GM21737 (cell line): ENCODE measurements at regions not wholly inside any gene's neighbourhood (a gene's known extent, or its start where the extent isn't known, plus 50 kb on each side); places are given as distances from the start of the nearest gene placed in this dataset.
"Not testable (repeated sequence)": the region's sequence is repeated elsewhere in the genome, so short reads cannot be mapped to it uniquely, and the experiment has no call there.

ENCODE experiments used
- ATAC-seq: cut with Tn5 transposase; IDR thresholded peaks from one replicate; pipeline ENCODE4 v1.9.1; 2021; ENCODE audit warnings: mild to moderate bottlenecking, moderate library complexity; ENCODE audit not compliant: unreplicated experiment

DNA sequence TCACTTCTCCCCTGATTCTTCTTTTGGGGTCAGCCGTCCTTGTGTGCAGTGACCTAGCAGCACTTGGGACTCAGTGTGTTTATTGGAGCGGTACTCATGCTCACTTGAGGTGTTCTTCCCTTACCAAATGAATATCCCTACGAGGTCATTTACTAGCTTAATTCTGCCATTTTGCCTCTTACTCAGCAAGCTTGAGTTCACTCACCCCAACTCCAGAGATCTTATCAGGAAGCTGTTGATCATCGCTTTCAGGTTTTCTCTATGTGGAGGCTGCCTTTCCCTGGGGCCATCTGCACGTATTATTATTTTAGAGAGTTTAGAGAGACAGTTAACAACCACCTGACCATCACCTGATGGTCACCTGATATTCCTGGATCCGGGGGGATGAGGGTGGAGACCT is 1466.0 kb upstream of the GOT2 start:
- ATAC-seq: no peak

DNA sequence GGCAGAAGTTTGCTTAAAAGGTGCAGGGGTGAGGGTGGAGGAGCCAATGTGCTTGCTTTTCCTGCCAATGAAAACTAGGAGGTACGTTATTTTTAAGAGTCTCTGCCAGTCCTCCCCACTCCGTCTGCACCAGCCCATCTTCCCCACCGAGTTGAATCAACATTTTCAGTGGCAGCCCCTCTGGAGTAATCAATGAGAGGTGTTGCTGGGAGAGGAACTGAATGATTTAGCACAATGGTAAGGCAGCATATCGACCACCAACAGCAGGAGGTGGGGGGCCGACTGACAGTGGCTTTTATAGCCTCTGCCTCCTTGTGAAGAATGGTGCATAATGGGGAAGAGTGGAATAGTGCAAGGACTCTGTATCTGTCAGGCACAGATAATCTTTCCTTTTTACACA is 1465.0 kb upstream of the GOT2 start:
- no peak for ATAC-seq

DNA sequence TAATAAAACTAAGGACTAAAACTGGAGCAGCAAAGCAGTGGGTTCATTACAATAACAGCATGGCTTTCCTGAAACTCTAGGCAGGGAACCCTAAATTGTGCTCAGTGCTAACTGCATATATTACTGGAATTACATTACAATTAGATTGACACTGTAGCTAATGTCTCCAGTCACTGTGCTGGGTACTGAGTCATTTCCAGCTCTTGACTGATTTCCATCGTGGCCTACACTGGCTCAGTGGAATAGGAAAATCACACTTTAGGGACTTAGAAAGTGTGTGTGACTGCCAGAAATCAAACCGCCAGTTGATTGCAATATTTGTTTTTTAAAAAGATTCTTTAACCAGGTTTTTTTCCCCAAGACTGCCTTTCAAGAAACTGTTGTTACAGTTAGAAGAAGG is 1447.4 kb upstream of the GOT2 start:
- ATAC-seq: no peak

DNA sequence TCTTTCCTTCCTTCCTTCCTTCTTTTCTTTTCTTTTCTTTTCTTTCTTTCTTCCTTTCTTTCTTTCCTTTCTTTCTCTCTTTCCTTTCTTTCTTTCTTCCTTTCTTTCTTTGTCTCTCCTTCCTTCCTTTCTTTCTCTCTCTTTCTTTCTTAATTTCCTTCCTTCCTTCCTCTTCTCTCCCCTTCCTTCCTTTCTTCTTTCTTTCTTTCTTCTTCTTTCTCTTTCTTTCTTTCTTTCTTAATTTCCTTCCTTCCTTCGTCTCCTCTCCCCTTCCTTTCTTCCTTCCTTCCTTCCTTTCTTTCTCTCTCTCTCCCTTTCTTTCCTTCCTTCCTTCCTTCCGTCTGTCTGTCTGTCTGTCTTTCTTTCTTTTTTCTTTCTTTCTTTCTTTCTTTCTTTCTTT is 1446.5 kb upstream of the GOT2 start:
- ATAC-seq: no peak

DNA sequence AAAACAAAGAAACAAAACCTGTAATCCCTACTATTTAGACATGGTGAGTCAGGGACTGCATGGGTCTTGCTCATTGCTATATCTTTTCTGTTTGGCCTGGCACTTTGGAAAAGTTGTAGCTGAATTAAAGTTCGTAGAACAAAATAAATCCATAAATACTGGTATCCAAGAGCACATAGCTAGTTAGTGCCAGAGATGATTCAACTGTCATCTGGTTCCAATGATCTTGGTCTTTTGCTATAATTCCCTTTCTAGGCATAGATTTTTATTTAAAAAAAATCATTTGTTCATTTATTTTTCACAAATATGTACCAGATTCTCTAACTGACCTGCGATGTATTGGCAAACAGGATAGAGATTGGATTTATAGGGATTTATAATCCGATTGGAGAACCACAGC is 1436.1 kb upstream of the GOT2 start:
- no peak for ATAC-seq

DNA sequence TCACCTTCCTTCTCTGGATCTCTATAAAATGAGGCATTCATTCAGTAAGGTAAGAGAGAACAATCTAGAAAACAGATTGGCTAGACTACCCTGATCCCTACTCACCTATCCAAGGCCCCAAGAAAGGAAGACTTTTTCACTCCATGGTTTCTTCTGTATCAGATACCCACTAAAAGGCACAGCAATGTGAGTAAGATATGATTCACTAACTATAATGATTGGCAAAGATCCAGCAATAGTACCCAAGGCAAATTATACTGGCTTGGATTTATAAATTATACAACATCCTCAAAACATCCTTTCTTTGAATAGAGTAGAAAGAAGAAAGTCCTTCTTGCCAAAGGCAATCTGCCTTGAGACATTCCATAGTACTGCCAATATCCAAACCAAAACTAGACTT is 1432.0 kb upstream of the GOT2 start:
- no peak for ATAC-seq

DNA sequence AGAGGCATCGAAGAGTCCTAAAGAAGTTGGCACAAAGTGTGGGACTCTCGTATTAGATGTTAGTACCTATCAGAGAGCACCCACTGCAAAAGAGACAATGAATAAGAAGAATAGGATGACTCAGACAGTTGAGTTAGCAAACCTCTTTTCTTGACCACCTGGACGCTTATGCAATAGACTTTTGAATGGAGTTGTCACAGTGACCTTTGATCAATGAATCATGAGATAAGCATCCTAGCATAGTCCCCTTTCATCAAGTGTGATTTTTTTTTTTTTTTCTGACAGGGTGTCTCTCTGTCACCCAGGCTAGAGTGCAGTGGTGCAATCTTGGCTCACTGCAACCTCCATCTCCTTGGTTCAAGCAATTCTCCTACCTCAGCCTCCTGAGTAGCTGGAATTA is 1417.9 kb upstream of the GOT2 start:
- no peak for ATAC-seq

DNA sequence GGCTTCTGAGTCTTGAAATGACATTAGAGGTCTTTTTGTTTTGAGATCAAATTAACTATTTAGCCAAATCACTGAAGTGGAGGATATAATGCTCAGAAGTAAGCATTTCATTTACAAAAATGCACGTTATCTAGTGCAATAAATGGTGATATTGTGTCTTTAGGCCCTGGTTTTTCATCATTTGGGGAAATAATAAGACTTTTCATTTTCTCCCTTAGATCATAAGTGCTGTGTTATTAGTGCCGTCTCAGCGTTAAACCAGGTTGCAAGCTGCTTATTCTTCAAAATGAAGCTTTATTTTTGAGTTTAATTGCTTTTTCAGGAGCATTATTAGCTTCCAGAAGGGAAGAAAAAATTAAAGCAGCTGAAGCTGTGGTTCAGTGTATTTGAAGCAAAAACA is 1416.8 kb upstream of the GOT2 start:
- no peak for ATAC-seq

DNA sequence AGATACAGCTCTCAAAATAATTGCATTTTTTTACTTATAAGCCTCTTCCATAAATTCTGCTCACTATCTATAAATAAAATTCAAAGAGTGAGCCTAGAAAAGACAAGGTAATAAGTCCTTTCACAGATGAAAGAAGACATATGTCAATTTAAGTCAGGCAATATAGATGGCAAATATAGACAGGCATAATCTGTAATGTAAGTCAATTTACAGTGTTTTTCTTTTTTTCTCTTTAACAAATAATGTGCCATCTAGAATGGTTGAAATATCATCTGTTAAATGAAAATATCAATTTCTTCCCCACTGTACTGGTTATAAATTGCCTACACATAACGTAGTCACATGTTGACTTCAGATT is 1409.2 kb upstream of the GOT2 start:
- no peak for ATAC-seq

DNA sequence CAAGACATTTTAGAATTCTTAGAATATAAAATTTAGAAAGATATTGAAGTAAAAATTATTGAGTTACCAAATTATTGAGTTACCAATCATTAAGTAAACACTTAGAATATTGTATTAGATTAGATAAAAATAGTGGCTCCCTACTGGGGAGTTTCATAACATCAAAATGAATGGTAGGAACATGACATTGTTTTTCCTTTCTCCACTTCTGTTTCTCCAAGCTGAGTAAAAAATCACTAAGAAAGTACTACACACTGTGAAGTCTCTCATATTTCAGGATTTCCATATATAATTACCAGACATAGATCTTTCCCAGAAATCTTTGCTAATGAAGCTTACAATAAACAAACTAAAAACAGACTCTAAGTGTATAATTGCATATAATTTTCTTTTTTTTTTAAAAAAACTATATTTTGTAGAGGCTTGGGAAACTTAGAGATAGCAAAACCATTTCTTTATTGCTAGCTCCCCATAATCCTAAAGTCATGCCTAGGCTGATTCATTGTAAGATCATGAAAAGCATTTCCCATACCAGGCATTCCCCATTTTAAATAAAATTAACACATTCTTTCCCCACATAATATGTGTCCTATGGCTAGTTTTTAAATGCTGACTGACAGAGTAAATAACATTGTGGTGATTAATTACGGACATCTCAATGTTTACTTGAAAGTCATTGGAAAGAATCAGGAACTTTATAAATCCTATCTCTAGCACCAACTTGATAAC is 1408.7 kb upstream of the GOT2 start:
- no peak for ATAC-seq

DNA sequence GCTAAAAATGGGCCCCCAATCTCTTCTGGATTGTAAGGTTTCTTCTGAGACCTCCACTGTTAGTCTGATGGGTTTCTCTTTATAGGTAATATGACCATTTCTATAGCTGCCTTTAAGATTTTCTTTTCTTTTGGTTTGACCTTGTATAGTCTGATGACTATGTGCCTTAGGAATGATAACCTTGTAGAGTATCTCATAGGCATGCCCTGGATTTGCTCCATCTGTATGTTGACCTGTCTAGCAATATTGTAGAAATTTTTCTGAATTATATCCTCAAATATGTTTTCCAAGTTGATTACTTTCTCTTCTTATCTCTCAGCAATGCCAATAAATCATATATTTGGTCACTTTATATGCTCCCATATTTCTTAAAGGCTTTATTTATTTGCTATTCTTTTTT is 1403.8 kb upstream of the GOT2 start:
- ATAC-seq: no peak

DNA sequence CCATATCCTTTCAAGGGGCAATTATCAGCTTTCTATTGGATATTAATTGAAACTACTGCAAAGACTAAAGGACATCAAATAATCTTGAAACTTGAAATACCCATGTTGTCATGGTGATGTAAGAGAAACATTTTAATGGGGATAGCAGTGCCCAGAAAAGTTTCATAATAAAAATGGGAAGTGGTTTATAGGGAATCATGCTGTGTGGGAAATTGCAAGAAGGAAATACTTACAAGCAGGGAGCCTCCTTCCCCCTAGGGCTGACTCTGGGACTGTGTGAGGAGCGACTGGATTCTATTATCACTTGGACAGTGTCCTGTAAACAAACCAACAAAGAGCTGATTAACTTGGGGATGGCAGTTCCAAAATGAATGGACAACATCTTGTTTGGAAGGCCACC is 1393.1 kb upstream of the GOT2 start:
- ATAC-seq: no peak

DNA sequence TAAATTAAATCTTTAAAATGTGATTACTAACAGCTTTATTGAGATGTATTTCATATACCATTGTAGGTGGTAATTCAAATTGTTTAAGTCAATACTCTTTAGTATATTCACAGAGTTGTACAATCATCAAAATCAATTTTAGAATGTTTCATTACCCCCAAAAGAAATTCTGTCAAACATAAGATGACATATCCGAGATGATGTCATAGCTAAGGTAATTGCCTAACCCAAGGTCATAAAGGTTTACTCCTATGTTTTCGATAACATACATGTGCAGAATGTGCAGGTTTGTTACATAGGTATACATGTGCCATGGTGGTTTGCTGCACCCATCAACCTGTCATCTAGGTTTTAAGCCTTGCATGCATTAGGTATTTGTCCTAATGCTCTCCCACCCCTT is 1392.0 kb upstream of the GOT2 start:
- not testable (repeated sequence) for ATAC-seq

DNA sequence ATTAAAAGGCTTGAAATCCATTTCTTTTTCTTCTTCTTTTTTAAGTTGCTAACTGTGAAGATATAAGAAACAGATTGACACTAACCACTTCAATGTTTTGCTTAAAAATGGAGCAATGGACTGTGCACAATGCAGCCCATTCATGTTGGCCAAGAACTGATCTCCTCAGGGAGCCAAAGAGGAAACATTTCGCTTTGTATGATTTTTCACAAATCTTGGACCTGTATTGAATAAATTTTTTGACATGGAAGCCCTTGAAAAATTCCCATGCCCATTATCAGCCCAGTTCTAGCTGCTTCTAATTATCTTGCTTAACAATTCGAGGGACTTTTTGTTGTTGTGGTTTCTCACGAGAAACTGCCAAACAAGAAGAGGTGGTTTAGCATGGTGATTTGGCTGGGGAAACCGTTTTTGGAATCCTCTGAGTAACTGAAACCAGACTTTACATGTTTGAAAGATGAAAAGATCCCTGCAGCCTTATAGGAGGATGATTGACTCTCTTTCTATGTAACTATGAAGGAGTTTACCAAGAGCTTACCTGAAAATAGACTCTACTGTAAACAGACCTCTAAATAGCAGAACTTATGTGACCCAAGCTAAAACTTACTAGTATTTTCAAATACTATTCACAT is 1389.4 kb upstream of the GOT2 start:
- ATAC-seq: no peak

DNA sequence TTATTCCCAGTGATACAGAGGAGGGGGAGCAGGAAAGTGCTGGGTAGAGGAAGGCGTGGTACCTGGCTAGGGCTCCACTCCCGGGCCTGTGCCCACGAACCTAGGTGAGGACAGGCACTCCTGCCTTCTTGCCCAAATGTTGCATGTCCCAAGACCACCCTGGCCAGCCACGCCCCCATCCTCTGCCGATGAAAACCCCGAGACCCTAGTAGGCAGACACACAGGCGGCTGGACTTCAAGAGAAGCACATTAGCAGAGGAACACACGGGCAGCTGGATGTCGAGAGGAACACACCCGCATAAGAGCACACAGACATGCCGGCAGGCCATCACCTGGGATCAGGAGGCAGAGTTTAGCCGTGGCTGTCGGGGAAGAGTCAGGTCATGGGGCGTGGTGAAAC is 1386.5 kb upstream of the GOT2 start:
- ATAC-seq: no peak

DNA sequence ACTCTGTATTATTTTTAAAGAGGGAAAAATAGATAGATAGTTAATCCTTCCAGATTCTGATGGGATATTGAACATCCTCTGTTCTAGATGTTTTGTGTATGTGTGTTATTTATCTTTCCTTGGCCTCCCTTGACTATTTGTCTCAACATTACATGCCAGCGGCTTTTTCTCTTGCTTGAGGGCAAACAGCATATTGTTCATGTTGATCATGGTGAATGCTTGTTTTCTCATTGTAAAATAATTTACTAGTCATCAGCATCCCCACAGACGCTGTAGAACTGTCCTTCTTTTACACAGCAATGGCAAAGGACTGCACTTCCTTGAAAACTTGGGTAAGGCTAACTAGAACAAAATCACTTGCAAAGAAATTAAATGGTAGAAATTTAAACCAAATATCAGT is 1376.4 kb upstream of the GOT2 start:
- no peak for ATAC-seq

DNA sequence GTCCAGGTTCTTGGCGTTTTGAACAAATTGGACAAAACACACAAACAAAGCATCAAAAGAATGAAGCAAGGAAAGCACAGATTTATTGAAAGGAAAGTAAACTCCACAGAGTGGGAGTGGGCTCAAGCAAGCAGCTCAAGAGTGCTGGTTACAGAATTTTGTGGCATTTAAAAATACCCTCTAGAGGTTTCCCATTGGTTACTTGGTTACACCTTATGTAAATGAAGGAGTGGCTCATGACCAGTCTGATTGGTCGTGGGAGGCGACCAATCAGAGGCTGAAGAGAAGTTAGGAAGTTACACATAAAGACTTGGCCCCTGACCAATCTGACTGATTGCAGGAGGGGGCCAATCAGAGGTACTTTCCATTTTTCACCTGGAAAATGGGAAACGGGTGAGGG is 1373.8 kb upstream of the GOT2 start:
- ATAC-seq: no peak

DNA sequence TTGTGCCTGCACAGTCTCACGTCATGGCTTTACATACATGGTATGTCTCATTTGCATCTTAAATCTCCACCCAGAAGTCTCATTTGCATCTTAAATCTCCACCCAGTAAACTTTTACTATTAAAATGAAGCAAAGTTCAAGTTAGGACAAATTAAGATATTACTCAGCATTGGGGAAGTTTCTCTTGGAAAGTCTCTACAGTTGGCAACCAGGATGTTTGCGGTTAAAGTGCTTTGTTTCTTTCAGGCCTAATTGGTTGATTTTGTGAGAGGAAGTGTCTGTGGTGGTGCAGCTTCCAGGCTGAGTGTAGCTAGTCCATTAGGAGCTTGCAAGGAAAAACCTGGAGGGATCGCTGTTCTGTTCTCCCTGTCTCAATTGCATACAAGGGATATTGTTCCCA is 1373.3 kb upstream of the GOT2 start:
- no peak for ATAC-seq

DNA sequence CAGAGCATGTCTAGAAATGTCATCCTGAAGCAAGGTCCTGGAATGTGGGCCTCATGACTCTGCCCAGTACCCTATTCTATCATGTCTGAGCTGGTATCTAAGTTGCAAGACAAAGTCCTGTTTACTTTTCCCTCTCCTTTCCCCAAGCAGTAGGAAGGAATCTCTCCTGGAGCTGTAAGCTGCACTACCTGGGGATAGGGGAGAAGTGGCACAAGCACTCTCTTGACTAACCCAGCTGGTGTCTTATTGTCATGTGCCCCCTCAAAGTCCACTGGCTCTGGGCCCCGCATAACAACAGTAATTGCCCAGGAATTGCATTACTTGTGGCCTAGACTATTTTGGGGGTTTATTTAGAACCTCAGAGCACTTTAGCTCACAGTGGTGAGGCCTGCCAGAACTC is 1366.3 kb upstream of the GOT2 start:
- ATAC-seq: no peak

DNA sequence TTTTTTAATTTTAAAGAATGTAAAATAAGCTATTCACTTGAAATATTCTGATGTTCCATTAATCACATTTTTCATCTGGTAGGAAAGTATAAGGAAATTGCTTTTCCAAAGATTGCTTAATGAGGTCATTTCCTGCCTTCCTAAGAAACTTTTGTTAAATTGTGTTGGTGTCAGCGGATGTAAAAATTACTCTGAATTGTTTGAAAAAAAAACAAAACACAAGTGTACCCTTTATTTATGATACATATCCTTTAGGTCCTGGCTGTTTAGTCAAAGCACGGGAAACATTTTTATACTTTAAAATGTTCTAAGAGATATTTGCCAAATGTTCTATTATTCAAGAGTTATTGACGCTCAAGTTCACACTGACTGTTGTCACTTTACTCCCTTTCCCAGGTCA is 1357.4 kb upstream of the GOT2 start:
- ATAC-seq: no peak

DNA sequence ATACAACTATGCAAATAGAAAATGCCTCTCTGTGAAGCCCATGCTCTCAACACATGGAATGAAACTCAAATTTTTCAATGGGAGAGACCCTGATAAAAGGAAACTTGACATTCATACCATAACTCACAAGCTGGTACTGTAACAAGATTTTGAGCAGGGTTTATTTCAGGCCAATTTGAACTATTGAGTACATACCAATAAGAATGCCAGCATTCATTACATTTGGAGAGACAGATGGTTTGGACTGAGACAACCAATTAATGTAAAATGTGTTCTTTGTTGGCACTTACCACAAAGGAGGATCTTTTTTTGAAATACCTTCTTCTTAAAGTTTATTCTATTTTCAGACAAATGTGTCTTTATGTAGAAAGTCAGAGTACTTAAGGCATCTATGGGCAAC is 1357.0 kb upstream of the GOT2 start:
- ATAC-seq: no peak

DNA sequence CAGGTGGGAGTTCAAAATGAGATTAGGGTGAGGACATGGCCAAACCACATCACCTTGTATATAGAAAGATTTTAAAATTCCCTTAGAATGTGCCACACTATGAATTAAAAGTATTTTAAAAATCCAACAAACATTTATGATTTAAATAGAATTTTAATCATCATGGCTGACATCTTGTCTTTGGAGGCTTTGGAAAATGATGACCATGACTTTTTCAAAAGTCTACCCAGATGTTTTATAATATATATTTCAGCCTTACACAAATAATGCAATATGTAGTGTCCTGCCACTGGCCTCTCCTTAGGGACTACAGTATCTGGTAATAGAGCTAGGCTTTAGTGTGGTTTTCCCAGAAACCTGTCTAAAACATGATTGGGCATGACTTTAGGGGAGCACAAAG is 1353.4 kb upstream of the GOT2 start:
- no peak for ATAC-seq

DNA sequence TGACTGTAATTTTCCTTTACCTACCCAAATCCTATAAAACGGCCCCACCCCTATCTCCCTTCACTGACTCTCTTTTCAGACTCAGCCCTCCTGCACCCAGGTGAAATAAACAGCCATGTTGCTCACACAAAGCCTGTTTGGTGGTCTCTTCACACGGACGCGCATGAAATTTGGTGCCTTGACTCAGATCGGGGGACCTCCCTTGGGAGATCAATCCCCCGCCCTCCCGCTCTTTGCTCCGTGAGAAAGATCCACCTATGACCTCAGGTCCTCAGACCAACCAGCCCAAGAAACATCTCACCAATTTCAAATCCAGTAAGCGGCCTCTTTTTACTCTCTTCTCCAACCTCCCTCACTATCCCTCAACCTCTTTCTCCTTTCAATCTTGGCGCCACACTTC is 1344.7 kb upstream of the GOT2 start:
- not testable (repeated sequence) for ATAC-seq
